Raji (cell line): ENCODE measurements at regions not wholly inside any gene's neighbourhood (a gene's known extent, or its start where the extent isn't known, plus 50 kb on each side); places are given as distances from the start of the nearest gene placed in this dataset.

ENCODE experiments used
- POLR2A ChIP-seq: IDR thresholded peaks from 2 replicates; pipeline ENCODE4 v1.6.1; 2011; ENCODE audit warnings: low read depth, low read length, control low read depth; ENCODE audit not compliant: insufficient read depth

DNA sequence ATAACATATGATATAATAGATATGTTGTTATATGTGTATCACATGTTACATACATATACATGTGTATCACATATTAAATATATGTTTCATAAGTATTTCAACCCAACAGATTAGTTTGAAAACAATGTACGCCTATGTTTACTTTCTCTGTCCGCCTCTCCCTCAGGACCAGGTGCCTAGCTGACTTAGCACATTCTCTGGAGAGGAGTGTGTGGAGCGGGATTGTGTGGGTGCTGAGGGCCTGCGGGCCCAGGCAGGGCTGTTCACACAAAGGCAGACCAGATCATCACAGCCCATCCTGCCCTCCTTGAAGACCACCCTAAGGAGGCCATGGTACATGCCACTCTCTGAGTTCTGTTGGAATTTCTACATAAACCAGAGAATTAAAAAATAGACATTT is 81.0 kb downstream of the PLXNA1 start:
- TF ChIP-seq POLR2A: no peak

- TF ChIP-seq POLR2A: no peak
Measured at GRCh38 chr3:127064391-127065137, 81.6 kb downstream of the PLXNA1 start.

DNA sequence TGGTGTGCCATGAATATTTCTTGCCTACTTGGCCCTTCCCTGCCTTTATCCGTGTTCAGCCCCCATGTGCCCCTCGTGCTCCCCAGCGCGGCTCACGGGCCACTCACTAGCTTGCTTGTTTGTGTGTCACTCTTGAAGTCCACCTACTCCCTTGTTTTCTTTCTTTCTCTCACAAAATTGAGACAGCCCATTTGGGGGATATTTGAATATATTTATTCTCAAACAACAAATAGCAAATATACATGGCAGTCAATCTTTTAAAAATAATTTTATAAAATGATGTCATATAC is 82.2 kb downstream of the PLXNA1 start:
- no peak for TF ChIP-seq POLR2A

- TF ChIP-seq POLR2A: no peak
Measured at GRCh38 chr3:127065561-127066290, 82.8 kb downstream of the PLXNA1 start.

- TF ChIP-seq POLR2A: no peak
Measured at GRCh38 chr3:127066635-127067034, 83.7 kb downstream of the PLXNA1 start.

DNA sequence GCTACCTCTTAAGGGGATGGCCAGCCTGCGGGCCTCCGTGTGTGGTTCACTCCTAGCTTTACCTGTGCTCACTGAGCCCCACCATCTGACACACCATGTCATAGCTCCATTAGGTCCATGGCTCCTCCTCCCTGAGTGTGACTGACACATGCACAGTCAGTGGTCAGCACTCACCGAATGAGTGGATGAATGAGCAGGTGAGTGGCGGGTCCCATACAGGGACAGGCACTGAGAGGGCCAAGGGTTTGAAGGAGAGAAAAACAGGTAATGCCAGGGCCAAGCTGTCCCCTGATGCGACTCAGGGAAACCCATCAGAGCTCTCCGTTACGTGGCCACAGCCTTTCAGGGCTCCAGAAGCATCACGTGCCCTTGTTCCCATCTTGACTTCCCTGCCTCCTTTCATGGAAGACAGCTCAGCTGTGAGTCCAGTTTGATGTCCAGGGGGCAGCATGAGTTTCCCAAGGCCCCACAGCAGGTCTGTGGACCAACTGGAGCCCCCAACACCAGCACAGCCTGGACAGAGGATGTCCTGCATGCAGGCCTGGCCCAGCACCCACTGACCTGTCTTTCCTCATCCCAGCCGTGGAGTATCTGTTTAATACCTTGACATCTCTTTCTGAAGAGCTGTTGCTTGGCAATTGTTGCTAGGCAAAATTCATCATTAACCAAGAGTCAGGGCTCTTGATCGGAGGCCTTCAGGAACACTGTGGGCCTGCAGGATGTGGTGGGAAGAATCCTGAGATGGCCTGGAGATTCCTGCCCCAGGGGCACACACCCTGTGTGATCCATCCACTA is 84.4 kb downstream of the PLXNA1 start:
- TF ChIP-seq POLR2A: no peak

GRCh38 chr3:127068111-127068810 is 85.3 kb downstream of the PLXNA1 start:
- TF ChIP-seq POLR2A: no peak

DNA sequence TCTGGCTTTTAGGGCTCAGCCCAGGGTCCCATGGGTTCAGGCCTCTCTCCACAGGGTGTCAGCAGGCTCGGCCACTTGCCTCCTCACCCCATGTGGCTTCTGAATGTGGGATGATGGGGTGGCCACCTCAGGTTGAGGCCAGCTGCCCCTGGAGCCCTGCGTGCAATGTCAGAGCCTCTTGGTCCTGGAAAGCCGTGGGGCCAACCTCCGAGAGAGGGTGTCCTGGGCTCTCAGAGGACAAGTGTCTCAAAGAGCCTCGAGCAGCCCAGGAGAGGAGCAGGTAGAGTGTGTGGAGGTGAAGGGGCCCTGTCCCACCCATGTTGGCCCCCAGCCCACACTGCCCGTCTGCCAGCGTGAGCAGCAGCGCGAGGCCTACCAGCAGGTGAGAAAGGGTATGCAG is 86.0 kb downstream of the PLXNA1 start:
- TF ChIP-seq POLR2A: no peak

- no peak for TF ChIP-seq POLR2A
Measured at GRCh38 chr3:127069814-127070440, 87.0 kb downstream of the PLXNA1 start.

DNA sequence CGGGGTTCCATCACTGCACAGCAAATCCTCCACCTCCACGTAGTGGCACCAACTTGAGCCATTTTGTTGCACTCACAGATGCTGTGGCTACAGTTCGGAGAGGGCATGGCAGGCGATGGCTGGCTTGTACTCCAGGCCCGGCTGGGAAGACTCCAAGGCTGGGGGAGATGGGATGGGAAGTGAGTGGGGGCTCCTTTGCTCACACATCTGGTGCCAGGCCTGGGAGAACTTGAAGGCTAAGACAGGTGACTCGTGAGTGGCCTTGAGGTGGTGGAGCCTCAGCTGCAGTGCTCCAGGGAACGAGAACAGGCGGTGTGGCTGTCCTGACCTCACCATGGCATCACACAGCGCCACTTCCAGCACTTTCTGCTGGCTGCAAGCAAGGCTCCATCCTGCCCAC is 87.9 kb downstream of the PLXNA1 start:
- no peak for TF ChIP-seq POLR2A

DNA sequence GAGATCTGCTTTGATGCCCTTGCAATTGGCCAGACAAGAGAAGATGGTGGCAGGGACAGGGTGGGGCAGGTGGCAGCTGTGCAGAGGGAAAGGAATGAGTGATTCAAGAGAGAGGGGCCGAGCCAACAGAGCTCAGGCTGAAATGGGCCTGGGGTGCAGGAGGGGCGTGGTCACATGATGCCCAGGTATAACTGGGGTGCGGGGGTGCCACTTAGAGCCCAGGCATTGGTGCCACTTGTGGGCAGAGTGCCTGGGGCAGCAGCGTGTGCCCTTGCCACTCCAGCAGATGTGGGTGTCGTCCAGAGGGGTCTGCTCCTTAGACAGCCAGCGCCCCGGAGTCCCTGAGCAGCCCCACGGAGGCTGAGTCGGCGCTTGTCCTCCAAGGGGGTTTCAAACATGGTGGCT is 88.7 kb downstream of the PLXNA1 start:
- no peak for TF ChIP-seq POLR2A

DNA sequence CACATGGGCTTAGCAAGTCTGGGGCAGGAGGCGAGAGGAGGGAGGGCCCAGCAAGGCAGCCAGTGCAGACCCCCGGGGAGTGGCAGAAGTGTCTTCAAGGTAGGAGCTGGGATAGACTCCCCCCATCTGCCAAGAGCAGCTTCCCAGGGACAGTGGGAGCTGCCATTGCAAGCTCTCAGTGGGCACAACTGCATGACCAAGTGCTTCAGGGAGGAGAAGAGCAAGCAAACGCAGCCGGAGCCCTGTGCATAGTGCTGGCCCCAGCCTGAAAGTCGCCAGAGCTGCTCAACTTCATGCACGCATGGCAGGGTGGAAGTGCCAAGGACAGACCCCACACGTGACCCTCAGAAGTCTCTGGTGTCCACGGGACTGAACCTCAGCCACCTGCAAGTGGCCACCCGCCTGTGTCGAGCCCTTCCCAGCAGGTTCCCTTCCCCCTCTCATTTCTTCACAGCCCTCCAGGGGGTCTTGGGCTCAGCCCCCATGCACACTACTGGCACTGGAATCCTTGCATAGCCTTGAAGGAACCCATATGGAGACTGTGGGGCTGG is 89.4 kb downstream of the PLXNA1 start:
- TF ChIP-seq POLR2A: no peak

GRCh38 chr3:127072971-127073783 is 90.3 kb downstream of the PLXNA1 start:
- TF ChIP-seq POLR2A: no peak
